OCI-LY3 (cell line): ENCODE measurements at regions not wholly inside any gene's neighbourhood (a gene's known extent, or its start where the extent isn't known, plus 50 kb on each side); places are given as distances from the start of the nearest gene placed in this dataset.

Experiments used
- CTCF ChIP-seq: fragments of 200-600, 300-600 bp; sonication (generic); IDR thresholded peaks from 2 replicates; pipeline ENCODE4 v1.5.1; 2014; ENCODE audit warnings: antibody characterized with exemption, low read length, low read depth
- EZH2phosphoT487 ChIP-seq: fragments of 200-600 bp; shearing (Covaris generic); IDR thresholded peaks from 2 replicates; pipeline ENCODE4 v1.6.1; 2018; ENCODE audit warnings: antibody characterized with exemption, mixed run types, low read depth

- TF ChIP-seq CTCF (no peak), EZH2phosphoT487 (no peak)
Observed at GRCh38 chr17:72024457-72024856, 96.4 kb upstream of the SOX9 start.
